ENCODE measurements at regions not wholly inside any gene's neighbourhood (a gene's known extent, or its start where the extent isn't known, plus 50 kb on each side); places are given as distances from the start of the nearest gene placed in this dataset.

GRCh38 chr2:81073412-81073811 is 768.9 kb upstream of the LRRTM1 start:
- no peak overlapping the region for H3K27ac ChIP-seq (ENCODE audit: low read depth in 1 of 2, low read length in 2 of 2)
- no peak for ATAC-seq (ENCODE audit: poor library complexity)
- Mint-ChIP-seq H3K27me3 (no peaks in the 10 kb centered on the region), H3K36me3 (ENCODE audit: low read depth) (no peaks in the 10 kb centered on the region), H3K9me3 (peaks cover 13% of the 10 kb centered on the region), H3K4me1 (ENCODE audit: low read depth) (no peaks in the 10 kb centered on the region), H3K4me3 (no peak overlapping the region), H3K27ac (no peak overlapping the region)
- H3K27me3 ChIP-seq (ENCODE audit: control insufficient read depth in 1 of 2, insufficient read depth in 2 of 2, low read length in 2 of 2), result no peaks in the 10 kb centered on the region
- H3K4me3 ChIP-seq (ENCODE audit: low read length), result no peak overlapping the region
- H3K4me1 ChIP-seq (ENCODE audit: insufficient read depth, low read length), result no peaks in the 10 kb centered on the region
- POLR2A ChIA-PET, result no interaction called here
- H3K36me3 ChIP-seq (ENCODE audit: insufficient read depth, low read length), result no peaks in the 10 kb centered on the region
- CTCF ChIA-PET, result no interaction called here
- TF ChIP-seq CTCF (IDR thresholded peaks at IDR 0.05), result no peak
- peaks cover 0 to 7% of the 10 kb centered on the region in 2 experiments for H3K9me3 ChIP-seq (ENCODE audit: control insufficient read depth in 1 of 2, insufficient read depth in 1 of 2, low read length in 2 of 2)
- intact Hi-C loops (cut with DNase I, micrococcal nuclease), result no loop called here
- DNase-seq, result no peak

- Histone ChIP-seq H3K4me3 (ENCODE audit: low read length) (no peak overlapping the region), H3K27me3 (ENCODE audit: control insufficient read depth in 1 of 2, insufficient read depth in 2 of 2, low read length in 2 of 2) (no peaks in the 10 kb centered on the region), H3K27ac (ENCODE audit: low read depth in 1 of 2, low read length in 2 of 2) (no peak overlapping the region), H3K4me1 (ENCODE audit: insufficient read depth, low read length) (no peaks in the 10 kb centered on the region), H3K9me3 (ENCODE audit: control insufficient read depth in 1 of 2, insufficient read depth in 1 of 2, low read length in 2 of 2) (peaks cover 6 to 9% of the 10 kb centered on the region in 2 experiments), H3K36me3 (ENCODE audit: insufficient read depth, low read length) (no peaks in the 10 kb centered on the region)
- DNase-seq, result no peak
- Mint-ChIP-seq H3K27me3 (no peaks in the 10 kb centered on the region), H3K4me1 (ENCODE audit: low read depth) (no peaks in the 10 kb centered on the region), H3K9me3 (peaks cover 9% of the 10 kb centered on the region), H3K27ac (no peak overlapping the region), H3K36me3 (ENCODE audit: low read depth) (no peaks in the 10 kb centered on the region), H3K4me3 (no peak overlapping the region)
- CTCF ChIA-PET, result no interaction called here
- POLR2A ChIA-PET, result no interaction called here
- TF ChIP-seq CTCF (IDR thresholded peaks at IDR 0.05), result no peak
- intact Hi-C loops (cut with DNase I, micrococcal nuclease), result no loop called here
- ATAC-seq (ENCODE audit: poor library complexity), result no peak
Observed at GRCh38 chr2:81068144-81068543, 763.6 kb upstream of the LRRTM1 start.

- Mint-ChIP-seq H3K4me3 (no peak overlapping the region), H3K36me3 (ENCODE audit: low read depth) (no peaks in the 10 kb centered on the region), H3K4me1 (ENCODE audit: low read depth) (no peaks in the 10 kb centered on the region), H3K9me3 (peaks cover 22% of the 10 kb centered on the region), H3K27ac (no peak overlapping the region), H3K27me3 (no peaks in the 10 kb centered on the region)
- no peak for TF ChIP-seq CTCF (IDR thresholded peaks at IDR 0.05)
- ATAC-seq (ENCODE audit: poor library complexity) (no peak), DNase-seq (no peak)
- H3K9me3 ChIP-seq (ENCODE audit: control insufficient read depth in 1 of 2, insufficient read depth in 1 of 2, low read length in 2 of 2), result peaks cover 5 to 16% of the 10 kb centered on the region in 2 experiments
- H3K36me3 ChIP-seq (ENCODE audit: insufficient read depth, low read length), result no peaks in the 10 kb centered on the region
- no peaks in the 10 kb centered on the region for H3K4me1 ChIP-seq (ENCODE audit: insufficient read depth, low read length)
- H3K27me3 ChIP-seq (ENCODE audit: control insufficient read depth in 1 of 2, insufficient read depth in 2 of 2, low read length in 2 of 2), result no peaks in the 10 kb centered on the region
- H3K4me3 ChIP-seq (ENCODE audit: low read length), result no peak overlapping the region
- intact Hi-C loops (cut with DNase I, micrococcal nuclease), result no loop called here
- CTCF ChIA-PET, result no interaction called here
- POLR2A ChIA-PET, result no interaction called here
- no peak overlapping the region for H3K27ac ChIP-seq (ENCODE audit: low read depth in 1 of 2, low read length in 2 of 2)
Observed at GRCh38 chr2:81061016-81061415, 756.5 kb upstream of the LRRTM1 start.
